NCI-H2107 treated with DMSO at 0.1 percent for 48 hours (cell line): ENCODE measurements at regions not wholly inside any gene's neighbourhood (a gene's known extent, or its start where the extent isn't known, plus 50 kb on each side); places are given as distances from the start of the nearest gene placed in this dataset.
"Not testable (repeated sequence)": the region's sequence is repeated elsewhere in the genome, so short reads cannot be mapped to it uniquely, and the experiment has no call there.

Experiments used
- DNase-seq: peaks from one replicate; lab custom pipeline; 2025; ENCODE audit not compliant: unreplicated experiment; lab: John Stamatoyannopoulos, UW

- no peak for DNase-seq
These were observed 746.9 kb downstream of the SLC4A3 start for GRCh38 chr2:220374282-220374681.

- DNase-seq, result no peak
These were observed 750.2 kb downstream of the SLC4A3 start for GRCh38 chr2:220377482-220378155.

DNA sequence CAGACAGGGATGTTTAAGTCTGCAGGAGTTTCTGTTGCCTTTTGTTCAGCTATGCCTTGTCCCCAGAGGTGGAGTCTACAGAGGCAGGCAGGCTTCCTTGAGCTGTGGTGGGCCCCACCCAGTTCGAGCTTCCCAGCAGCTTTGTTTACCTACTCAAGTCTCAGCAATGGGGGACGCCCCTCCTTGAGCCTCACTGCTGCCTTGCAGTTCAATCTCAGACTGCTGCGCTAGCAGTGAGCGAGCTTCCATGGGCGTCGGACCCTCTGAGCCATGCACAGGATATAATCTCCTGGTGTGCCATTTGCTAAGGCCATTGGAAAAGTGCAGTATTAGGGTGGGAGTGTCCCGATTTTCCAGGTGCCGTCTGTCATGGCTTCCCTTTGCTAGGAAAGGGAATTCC lies 760.3 kb downstream of the SLC4A3 start:
- DNase-seq, result not testable (repeated sequence)

DNA sequence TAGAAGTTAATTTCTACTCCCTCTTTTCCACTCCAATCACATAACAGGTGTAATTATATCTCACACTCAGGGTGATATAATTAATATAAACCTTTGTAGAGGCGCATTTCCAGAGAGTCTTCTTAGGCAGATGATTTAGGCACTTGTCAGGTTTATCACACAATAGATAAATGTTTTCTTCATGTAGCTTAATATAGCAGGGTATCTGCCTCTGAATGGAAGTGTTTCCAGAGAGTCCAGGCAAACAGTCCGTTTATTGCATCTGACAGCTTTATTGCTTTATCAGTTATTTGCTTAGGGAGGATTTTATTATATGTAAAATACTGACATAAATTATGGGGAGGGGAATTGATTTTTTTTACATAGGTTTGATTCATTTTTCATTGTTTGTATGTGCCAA lies 766.3 kb downstream of the SLC4A3 start:
- no peak for DNase-seq

- peak; percentile 4 for DNase-seq
These were observed 767.0 kb downstream of the SLC4A3 start for GRCh38 chr2:220394433-220394832.

GRCh38 chr2:220396287-220396686 lies 768.9 kb downstream of the SLC4A3 start:
- no peak for DNase-seq

DNA sequence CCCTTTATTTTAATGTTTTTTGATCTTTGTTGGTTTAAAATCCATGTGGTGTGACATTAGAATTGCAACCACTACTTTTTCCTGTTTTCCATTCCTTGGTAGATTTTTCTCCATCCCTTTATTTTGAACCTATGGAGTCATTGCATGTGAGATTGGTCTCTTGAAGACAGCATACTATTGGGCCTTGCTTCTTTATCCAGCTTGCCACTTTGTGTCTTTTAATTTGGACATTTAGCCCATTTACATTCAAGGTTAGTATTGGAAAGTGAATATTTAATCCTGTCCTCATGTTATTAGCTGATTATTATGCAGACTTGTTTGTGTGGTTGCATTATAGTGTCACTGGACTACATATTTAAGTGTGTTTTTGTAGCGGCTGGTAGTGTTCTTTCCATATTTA lies 782.9 kb downstream of the SLC4A3 start:
- DNase-seq, result no peak

GRCh38 chr2:220417503-220417902 lies 790.1 kb downstream of the SLC4A3 start:
- DNase-seq, result no peak

- no peak for DNase-seq
These were observed 792.2 kb downstream of the SLC4A3 start for GRCh38 chr2:220419647-220420046.

DNA sequence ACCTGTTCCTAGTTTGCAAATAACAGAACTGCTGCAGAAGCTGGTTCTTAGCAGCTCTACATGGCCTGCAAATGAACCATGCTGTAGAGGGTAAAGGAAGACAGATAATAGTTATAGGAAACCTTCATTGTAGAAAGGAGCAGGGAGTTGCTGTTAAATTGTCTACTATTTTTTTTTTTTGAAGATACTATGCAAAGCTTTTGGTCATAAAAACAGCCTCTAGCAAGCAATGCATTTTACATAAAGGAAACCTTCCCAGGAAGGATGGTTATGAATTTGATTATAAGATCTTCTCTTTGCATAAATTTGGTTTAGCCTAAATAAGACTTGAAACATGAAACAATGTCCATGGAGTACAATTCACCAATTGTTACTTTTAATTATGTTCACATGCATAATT lies 793.4 kb downstream of the SLC4A3 start:
- no peak for DNase-seq

DNA sequence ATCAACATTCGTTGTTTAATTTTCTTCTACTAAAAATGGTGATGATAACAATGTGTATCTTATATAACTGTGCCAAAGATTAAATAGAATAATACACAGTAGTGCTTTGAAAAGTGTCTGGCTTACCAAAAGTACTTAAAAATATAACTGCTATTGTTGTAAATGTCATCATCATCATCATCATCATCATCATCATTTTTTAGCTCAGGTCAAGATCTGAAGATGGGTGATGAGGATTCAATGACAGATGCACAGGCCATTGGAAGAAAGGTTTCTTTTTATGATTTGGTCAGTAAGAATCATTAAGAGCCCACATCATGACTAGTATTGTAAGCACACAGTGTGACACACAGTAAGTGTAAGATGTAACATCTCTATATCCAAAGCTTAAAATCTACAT lies 795.2 kb downstream of the SLC4A3 start:
- no peak for DNase-seq

GRCh38 chr2:220424561-220424960 lies 797.1 kb downstream of the SLC4A3 start:
- DNase-seq, result no peak

DNA sequence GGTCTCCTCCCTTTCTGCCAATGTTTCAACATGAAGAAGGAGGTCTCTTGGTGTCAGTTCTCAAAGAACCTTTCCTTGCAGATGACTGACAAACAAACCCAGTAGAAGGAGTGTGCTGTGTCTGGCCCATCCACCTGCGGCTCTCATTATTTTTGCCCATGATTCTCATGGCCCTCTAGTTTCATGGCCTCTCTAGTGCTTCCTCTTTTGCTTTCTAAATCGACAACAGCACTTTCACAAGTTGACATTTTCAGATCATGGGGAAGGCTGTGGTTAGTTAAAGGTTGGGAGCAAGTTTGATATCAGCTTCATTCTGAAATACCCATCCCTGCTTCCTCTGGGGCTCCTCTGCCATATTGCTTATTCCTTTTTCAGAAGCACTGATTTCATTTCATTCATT lies 805.2 kb downstream of the SLC4A3 start:
- DNase-seq, result no peak

DNA sequence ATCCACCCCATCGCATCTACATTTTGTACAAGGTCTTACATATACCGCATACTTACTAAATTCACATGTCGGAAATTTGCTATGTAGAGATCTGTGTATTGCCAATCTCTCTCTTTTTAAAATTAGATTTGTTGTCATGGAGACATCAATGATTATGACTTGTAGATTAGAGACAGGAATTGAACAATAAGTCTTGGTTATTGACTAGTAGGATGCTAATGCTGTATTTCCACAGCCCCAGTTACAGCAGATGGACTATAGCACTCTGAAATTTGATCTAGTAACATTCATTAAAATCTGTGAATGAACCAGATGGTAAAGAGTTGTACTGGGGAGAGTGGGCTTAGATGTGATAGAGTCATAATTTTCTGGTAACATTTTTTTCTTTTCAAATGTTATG lies 805.7 kb downstream of the SLC4A3 start:
- peak; percentile 2 for DNase-seq

- no peak for DNase-seq
These were observed 807.0 kb downstream of the SLC4A3 start for GRCh38 chr2:220434385-220434784.

- DNase-seq, result no peak
These were observed 810.5 kb downstream of the SLC4A3 start for GRCh38 chr2:220437938-220438337.

GRCh38 chr2:220440731-220441130 lies 813.3 kb downstream of the SLC4A3 start:
- no peak for DNase-seq

DNA sequence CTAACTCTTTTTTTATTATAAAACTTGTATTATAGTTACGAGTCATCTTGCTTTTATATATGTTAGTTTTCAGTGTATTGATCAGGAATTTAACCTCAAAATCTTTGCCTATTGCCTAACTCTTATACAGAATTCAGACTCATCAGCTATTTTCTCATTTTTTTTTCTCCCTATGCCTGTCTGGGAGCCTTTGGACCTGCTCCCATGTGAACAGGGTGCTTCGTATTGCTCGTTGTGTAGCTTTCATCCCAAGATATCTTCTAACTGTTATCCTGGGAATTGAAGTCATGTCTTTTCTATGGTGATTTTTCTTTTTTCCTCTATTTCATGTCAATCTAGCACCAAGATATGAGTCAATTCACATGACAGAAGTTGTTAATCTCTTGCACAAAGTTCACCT lies 814.0 kb downstream of the SLC4A3 start:
- DNase-seq, result no peak

- DNase-seq, result no peak
These were observed 814.6 kb downstream of the SLC4A3 start for GRCh38 chr2:220442012-220442411.

DNA sequence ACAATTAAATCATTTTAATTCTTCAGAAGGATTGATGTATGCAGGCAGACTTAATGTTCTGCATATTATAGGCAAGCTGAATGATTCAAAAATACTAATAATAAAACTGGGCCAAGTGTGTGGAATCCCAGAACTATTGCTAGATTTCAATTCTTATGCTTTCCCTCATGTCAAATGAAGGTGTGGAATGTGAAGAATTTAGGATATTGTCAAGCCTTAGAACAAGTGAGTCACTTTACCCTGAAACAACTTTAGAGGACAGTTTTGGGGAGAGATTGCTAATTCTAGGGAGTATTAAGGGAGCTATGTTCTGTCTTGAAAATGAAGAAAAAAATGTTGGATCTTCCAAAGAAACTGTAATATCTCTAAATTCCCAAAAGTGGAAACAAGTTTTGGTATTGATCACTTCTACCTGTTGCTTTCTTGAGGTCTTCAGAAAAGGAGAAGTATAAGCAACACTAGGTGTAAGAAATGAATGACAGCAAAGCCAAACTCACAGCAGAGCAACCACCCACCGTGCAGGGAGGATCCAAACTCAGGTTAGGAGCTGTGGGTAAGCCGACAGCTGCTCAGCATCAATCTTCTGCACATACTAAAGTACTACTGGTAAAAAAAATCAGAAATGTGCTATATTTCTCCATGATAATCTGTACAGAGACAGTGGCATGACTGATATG lies 818.1 kb downstream of the SLC4A3 start:
- no peak for DNase-seq

- no peak for DNase-seq
These were observed 818.8 kb downstream of the SLC4A3 start for GRCh38 chr2:220446106-220446712.

- DNase-seq, result no peak
These were observed 823.4 kb downstream of the SLC4A3 start for GRCh38 chr2:220450846-220451245.
